ENCODE measurements at regions not wholly inside any gene's neighbourhood (a gene's known extent, or its start where the extent isn't known, plus 50 kb on each side); places are given as distances from the start of the nearest gene placed in this dataset.

DNA sequence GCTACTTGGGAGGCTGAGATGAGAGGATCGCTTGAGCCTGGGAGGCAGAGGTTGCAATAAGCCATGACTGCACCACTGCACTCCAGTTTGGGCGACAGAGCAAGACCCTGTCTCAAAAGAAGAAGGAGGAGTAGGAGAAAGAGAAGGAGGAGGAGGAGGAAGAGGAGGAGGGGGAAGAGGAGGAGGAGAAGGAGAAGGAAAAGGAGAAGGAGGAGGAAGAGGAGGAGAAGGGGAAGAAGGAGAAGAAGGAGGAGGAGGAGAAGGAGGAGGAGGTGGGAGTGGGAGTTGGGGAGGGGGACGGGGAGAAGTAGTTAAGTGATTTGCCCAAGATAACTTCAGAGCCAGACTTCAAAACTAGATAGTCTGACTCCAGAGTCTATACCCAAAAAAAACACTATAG lies 55.5 kb upstream of the FOXD3 start:
- TF ChIP-seq, protein P1, sequence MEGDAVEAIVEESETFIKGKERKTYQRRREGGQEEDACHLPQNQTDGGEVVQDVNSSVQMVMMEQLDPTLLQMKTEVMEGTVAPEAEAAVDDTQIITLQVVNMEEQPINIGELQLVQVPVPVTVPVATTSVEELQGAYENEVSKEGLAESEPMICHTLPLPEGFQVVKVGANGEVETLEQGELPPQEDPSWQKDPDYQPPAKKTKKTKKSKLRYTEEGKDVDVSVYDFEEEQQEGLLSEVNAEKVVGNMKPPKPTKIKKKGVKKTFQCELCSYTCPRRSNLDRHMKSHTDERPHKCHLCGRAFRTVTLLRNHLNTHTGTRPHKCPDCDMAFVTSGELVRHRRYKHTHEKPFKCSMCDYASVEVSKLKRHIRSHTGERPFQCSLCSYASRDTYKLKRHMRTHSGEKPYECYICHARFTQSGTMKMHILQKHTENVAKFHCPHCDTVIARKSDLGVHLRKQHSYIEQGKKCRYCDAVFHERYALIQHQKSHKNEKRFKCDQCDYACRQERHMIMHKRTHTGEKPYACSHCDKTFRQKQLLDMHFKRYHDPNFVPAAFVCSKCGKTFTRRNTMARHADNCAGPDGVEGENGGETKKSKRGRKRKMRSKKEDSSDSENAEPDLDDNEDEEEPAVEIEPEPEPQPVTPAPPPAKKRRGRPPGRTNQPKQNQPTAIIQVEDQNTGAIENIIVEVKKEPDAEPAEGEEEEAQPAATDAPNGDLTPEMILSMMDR (IDR thresholded peaks at IDR 0.05; ENCODE audit: low read depth, low read length) = no peak

DNA sequence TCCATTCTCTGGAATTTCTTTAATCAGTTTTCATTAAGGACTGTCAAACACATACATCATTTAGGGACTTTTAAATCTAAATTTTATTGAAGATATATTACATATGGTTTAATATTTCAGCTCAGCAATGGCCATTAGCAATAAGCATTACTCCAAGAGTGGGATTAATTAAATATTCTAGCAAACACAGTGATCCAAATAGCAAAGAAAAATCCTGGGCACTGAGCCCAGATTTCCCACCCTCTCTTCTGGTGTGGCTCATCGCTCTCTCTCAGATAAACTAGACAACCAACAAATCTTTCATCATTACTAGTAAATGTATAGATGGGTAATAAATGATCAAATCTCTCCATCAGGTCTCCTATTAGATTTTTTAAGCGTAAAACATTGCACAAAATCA lies 53.5 kb upstream of the FOXD3 start:
- no peak for DNase-seq (ENCODE audit: extremely low read depth, low read depth)
- TF ChIP-seq, protein P1 (IDR thresholded peaks at IDR 0.05; ENCODE audit: low read depth, low read length) = no peak

More for the DNA sequence above, 55.5 kb upstream of the FOXD3 start:
- no peak for DNase-seq (ENCODE audit: extremely low read depth, low read depth)

DNA sequence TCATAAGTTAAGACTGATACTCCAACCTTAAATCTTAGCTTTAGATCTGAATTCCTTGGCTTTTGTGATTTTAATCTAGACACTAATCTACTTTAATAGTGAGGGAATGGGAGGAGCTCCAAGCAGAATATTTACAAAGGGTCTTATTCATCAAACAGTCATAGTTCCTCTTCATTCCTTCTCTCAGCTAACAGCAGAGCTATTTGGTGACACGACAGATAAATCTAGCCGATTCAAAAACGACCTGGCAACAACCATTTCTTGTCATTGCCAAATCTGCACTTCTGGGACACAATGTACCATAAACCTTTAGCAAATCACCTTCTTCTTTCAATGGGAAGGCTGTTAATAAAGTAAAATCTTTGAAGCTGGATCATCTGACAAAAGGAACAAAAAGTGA lies 52.8 kb upstream of the FOXD3 start:
- no peak for DNase-seq (ENCODE audit: extremely low read depth, low read depth)
- TF ChIP-seq, protein P1 (IDR thresholded peaks at IDR 0.05; ENCODE audit: low read depth, low read length) = no peak

Measured in AG09319 (cell line).